NCI-H82 treated with DMSO at 0.1 percent for 48 hours (cell line): ENCODE measurements at regions not wholly inside any gene's neighbourhood (a gene's known extent, or its start where the extent isn't known, plus 50 kb on each side); places are given as distances from the start of the nearest gene placed in this dataset.
A peak's percentile ranks its signal among the peaks of the same experiment; 100 is the strongest.
"Not testable (repeated sequence)": the region's sequence is repeated elsewhere in the genome, so short reads cannot be mapped to it uniquely, and the experiment has no call there.

ENCODE experiments used
- DNase-seq: peaks from one replicate; lab custom pipeline; 2025; ENCODE audit not compliant: unreplicated experiment; lab: John Stamatoyannopoulos, UW

GRCh38 chr3:59367150-59367549 is 317.3 kb upstream of the CFAP20DC start:
- DNase-seq: no peak

GRCh38 chr3:59366218-59366617 is 316.4 kb upstream of the CFAP20DC start:
- no peak for DNase-seq

- DNase-seq: no peak
These were observed 314.7 kb upstream of the CFAP20DC start for GRCh38 chr3:59364496-59364895.

GRCh38 chr3:59360312-59360711 is 310.5 kb upstream of the CFAP20DC start:
- not testable (repeated sequence) for DNase-seq

GRCh38 chr3:59341459-59341858 is 291.6 kb upstream of the CFAP20DC start:
- DNase-seq: no peak

DNA sequence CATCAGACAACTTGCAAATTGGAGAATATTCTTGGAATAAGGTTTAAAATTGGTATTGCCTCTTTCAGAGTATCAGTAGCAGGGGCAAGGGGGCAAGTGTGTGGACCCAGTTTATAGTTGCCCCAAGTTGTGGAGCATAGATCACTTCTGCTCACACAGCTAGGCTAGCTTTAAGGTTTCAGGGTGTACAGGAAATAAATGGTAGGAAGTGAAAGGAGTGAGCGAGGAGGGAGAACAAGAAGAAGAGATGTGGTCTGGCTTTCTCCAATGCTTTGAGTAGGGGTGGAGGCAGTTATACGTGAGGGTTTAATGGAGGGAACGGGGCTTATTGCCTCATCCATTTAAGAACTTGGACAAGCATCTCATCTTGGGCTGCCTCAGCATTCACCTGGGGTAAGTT is 290.0 kb upstream of the CFAP20DC start:
- no peak for DNase-seq

DNA sequence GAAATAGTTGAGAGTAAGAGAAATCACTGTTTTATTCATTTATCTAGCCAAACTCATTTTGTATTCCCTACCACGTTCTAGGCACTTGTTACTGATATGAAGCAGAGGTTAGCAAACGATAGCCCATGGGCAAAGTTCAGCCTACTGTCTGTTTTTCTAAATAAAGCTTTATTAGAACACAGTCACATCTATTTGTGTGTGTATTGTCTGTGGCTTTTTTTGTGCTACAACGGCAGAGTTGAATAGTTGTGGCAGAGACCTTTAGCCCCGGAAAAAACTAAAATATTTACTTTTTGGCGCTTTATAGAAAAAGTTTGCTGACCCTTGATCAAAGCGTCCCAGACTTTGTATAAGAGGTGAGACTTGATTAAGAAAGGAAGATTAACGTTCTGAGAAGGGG is 289.1 kb upstream of the CFAP20DC start:
- no peak for DNase-seq

- DNase-seq: no peak
These were observed 285.5 kb upstream of the CFAP20DC start for GRCh38 chr3:59335338-59335737.

DNA sequence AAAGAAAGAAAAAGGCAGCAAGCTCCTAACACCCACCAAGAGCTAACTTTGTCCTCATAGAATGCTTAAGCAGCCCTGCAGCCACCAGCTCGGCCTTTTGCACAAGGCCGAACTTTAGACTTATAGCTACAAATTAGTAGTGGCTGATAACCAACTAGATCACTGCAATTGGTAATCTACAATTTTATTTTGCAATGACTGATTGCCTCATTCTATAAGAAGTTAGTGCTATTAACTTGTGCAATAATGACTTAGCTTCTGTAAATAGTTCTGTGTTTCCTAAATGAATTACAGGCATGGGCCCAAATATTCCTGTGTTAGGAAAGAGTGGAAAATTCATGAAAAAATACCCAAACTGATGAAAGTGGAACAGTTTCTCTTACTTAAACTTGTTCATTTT is 284.8 kb upstream of the CFAP20DC start:
- no peak for DNase-seq

- DNase-seq: no peak
These were observed 277.6 kb upstream of the CFAP20DC start for GRCh38 chr3:59327376-59327808.

DNA sequence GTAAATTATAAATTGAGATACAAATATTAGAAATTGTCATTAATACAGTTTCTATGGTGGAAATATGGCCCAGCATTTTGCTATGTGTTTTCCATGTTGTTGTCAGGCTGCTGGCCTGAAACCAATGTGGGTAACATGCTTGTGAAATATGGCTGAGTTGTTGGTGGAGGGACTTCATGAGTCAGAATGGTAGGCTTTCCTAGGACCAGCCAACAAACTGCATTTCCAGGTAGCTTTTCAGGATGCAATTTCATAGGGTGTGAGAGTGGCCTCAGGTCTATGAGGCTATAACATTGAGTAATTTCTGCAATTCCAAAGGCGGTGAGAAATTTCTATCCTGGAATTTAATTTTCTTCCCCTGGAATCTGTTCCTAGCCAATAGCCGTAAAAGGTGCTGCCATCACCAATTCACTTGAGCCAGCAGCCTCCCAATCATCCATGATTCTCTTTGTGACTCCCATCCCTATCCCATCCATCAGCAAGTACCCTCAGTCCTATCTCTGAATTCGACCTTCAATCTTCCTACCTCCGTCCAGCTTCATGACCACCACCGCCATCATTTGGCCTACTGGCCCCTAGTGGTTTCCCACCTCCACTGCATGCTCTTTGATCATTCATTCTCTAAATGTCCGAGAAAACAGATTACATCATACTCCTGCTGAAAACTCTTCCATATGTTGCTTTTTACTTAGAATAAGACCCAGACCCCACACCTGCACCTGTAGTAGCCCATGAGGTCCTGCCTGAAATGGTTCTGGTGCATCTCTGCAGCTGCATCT is 276.6 kb upstream of the CFAP20DC start:
- DNase-seq: no peak

DNA sequence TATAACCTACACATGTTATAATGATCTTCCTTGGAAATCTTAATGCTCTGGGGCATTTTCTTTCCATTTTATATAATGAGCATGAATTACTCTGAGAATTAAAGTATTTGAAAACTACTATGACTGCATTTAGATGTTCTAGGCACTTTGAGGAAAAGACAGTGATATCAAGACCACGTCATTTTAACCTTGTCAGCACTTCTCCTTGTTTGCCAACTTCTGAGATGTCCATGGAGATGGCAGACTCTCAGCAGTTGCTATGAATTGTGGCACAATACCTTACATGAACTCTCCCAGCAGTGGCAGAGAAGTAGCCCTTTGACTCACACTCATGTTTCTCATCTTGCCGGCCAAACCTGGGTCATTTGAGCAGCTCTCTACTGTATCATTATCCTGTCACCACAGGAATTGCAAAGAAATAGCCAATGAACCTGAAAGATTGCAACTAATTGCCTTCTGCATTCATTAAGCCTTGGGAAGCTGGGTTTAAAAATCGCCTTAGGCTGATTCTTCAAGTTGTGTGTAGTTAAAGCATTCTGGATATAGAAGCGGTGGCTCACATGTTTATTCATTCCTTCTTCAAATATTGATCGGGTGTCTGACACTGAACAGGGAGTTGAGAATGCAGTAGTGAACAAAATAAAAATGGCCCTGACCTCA is 272.2 kb upstream of the CFAP20DC start:
- no peak for DNase-seq

DNA sequence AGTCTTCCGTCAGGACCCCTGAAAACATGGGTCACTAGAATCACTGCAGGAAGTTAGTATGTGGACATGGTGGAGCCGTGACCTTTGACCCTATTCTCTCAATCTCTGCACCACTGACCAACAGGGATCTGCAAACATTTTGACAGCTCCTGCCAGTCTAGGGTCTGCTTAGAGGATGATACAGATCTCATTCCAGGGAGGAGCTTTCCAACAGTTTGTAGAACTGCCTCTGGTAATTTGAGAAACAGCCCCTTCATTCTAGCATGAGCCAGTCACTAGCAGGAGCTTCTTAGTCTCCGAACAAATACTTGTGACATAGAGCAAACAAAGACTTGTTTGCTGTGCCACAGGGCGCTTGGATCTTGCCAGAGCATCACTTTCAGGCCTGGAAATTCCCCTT is 270.3 kb upstream of the CFAP20DC start:
- DNase-seq: no peak

DNA sequence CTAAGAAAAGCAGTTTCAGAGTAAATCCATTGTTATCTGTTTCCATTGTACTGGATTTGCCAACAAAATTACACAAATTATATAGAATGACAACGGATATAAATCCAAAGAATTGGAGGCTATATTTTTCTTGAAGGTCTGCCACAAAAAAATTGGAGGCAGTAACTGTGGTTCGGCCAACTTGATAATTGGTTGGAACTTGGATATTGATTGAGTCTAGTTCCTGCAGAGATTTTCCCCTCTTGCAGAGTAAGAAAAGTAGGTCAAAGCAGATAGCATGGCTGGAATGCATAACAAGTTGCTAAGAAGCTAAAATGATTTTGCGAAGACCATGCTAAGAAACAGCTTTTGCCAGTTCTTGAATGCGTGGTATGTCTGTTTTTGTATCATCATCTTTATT is 269.6 kb upstream of the CFAP20DC start:
- DNase-seq: no peak

GRCh38 chr3:59318881-59319280 is 269.1 kb upstream of the CFAP20DC start:
- DNase-seq: no peak

DNA sequence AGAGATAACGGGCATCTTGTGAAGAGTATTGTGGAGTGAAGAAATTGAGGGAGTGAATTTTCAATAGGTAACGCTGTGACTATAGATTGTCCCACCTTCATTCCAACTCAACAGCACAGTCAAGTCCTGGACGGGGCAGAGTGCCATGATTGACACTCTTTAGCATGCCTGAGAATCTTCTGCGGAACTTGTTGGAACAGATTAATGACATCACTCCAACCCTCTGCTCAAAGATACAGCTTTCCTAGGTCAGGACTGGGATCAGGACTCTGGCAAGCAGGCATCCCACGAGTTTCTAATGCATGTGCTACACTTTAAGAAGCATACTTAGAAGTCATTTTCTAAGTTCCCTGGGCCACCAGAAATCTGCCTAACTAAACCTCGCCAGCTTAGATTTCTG is 267.6 kb upstream of the CFAP20DC start:
- DNase-seq: no peak

- no peak for DNase-seq
These were observed 267.0 kb upstream of the CFAP20DC start for GRCh38 chr3:59316688-59317275.

GRCh38 chr3:59313365-59313764 is 263.5 kb upstream of the CFAP20DC start:
- DNase-seq: peak; percentile 9

- no peak for DNase-seq
These were observed 261.4 kb upstream of the CFAP20DC start for GRCh38 chr3:59311231-59311630.

DNA sequence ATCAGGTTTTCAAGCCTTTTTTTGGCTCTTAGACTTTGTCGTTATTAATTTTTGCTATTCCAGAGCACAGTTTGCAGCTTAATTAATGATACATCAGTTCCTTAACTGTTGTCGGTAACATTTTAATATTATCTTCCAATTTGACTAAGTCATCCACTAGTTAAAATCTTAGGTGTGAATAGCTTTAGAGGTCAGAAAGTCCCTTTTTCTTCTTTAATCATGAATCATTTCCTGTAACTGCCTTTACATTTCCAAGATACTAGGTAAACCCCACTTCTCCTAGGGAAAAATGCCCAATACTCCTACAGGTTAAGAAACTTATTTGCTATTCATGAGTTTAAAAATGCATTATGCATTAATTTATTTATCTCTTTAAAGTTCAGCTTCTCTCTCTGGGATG is 260.9 kb upstream of the CFAP20DC start:
- DNase-seq: no peak

GRCh38 chr3:59308684-59309083 is 258.9 kb upstream of the CFAP20DC start:
- DNase-seq: no peak

DNA sequence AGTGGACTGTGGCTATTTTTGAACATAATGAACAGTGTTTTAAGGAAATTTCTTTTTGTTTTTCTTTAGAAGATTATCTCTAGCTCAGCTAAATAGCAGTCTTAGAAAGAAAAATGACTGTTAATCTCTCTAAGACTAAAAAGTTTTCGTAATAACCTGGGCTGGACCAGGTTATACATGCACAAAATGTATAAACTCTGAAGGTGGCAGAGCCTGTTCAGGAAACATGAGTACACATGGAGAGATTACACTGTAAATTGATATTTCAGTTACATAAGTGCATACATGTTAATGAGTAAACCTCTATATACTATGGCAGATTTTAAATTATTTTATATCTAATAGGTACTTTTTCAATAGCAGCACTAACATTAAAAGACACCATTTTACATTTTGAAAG is 258.2 kb upstream of the CFAP20DC start:
- no peak for DNase-seq
